Osteoblast (primary cell): ENCODE measurements at regions not wholly inside any gene's neighbourhood (a gene's known extent, or its start where the extent isn't known, plus 50 kb on each side); places are given as distances from the start of the nearest gene placed in this dataset.

Source experiments
- DNase-seq: peaks from one replicate; pipeline ENCODE4 v3.0.0; 2011; ENCODE audit warnings: low spot score, mixed read lengths; ENCODE audit not compliant: insufficient read length; ENCODE audit errors: missing footprints
- H2AFZ ChIP-seq: 2 replicates; pipeline ENCODE4 v1.6.0; 2011; ENCODE audit warnings: mild to moderate bottlenecking, low read length
- H3K27ac ChIP-seq: 2 replicates; pipeline ENCODE4 v1.5.1; 2011; ENCODE audit warnings: mild to moderate bottlenecking, low read depth, low read length, moderate library complexity
- H3K27me3 ChIP-seq: 2 replicates; pipeline ENCODE4 v1.6.0; 2012; ENCODE audit warnings: mild to moderate bottlenecking, control low read depth, inconsistent platforms, low read length, moderate library complexity; ENCODE audit not compliant: insufficient read depth
- H3K36me3 ChIP-seq: 2 replicates; pipeline ENCODE4 v1.5.1; 2011; ENCODE audit warnings: mild to moderate bottlenecking, low read length, control low read depth, moderate library complexity; ENCODE audit not compliant: insufficient read depth
- H3K4me1 ChIP-seq: 2 replicates; pipeline ENCODE4 v1.5.1; 2011; ENCODE audit warnings: mild to moderate bottlenecking, low read length, control low read depth, moderate library complexity; ENCODE audit not compliant: insufficient read depth
- H3K4me2 ChIP-seq: 2 replicates; pipeline ENCODE4 v1.6.0; 2011; ENCODE audit warnings: mild to moderate bottlenecking, low read length; ENCODE audit not compliant: insufficient read depth
- H3K4me3 ChIP-seq: fragments of 200-600 bp; sonication (generic); 3 replicates; pipeline ENCODE4 v1.5.1; 2012; ENCODE audit warnings: mild to moderate bottlenecking, low read length, inconsistent platforms; ENCODE audit not compliant: insufficient read depth
- H3K79me2 ChIP-seq: 2 replicates; pipeline ENCODE4 v1.6.0; 2012; ENCODE audit warnings: mild to moderate bottlenecking, low read length, control low read depth, inconsistent platforms; ENCODE audit not compliant: insufficient read depth
- H3K9me3 ChIP-seq: 2 replicates; pipeline ENCODE4 v1.5.1; 2011; ENCODE audit warnings: low read depth, low read length, control low read depth
- H4K20me1 ChIP-seq: 2 replicates; pipeline ENCODE4 v1.6.0; 2012; ENCODE audit warnings: mild to moderate bottlenecking, low read length, control low read depth; ENCODE audit not compliant: insufficient read depth
- TF ChIP-seq, protein P1 (sequence below): IDR thresholded peaks from 2 replicates; pipeline ENCODE4 v1.5.1; 2011; ENCODE audit warnings: mild to moderate bottlenecking, low read depth, low read length, moderate library complexity; ENCODE audit errors: extremely low read depth

GRCh38 chr2:81061016-81061415 is 756.5 kb upstream of the LRRTM1 start:
- H3K4me3 ChIP-seq: no peak overlapping the region
- no peak for DNase-seq
- H4K20me1 ChIP-seq: no peaks in the 10 kb centered on the region
- H2AFZ ChIP-seq: no peak overlapping the region
- TF ChIP-seq, protein P1, sequence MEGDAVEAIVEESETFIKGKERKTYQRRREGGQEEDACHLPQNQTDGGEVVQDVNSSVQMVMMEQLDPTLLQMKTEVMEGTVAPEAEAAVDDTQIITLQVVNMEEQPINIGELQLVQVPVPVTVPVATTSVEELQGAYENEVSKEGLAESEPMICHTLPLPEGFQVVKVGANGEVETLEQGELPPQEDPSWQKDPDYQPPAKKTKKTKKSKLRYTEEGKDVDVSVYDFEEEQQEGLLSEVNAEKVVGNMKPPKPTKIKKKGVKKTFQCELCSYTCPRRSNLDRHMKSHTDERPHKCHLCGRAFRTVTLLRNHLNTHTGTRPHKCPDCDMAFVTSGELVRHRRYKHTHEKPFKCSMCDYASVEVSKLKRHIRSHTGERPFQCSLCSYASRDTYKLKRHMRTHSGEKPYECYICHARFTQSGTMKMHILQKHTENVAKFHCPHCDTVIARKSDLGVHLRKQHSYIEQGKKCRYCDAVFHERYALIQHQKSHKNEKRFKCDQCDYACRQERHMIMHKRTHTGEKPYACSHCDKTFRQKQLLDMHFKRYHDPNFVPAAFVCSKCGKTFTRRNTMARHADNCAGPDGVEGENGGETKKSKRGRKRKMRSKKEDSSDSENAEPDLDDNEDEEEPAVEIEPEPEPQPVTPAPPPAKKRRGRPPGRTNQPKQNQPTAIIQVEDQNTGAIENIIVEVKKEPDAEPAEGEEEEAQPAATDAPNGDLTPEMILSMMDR: no peak
- peaks cover 8% of the 10 kb centered on the region for H3K9me3 ChIP-seq
- no peak overlapping the region for H3K27ac ChIP-seq
- no peak overlapping the region for H3K4me2 ChIP-seq
- H3K36me3 ChIP-seq: no peaks in the 10 kb centered on the region
- H3K4me1 ChIP-seq: no peaks in the 10 kb centered on the region
- no peaks in the 10 kb centered on the region for H3K27me3 ChIP-seq
- H3K79me2 ChIP-seq: no peaks in the 10 kb centered on the region

GRCh38 chr2:81050580-81051095 is 746.1 kb upstream of the LRRTM1 start:
- Histone ChIP-seq H3K4me1 (no peaks in the 10 kb centered on the region), H3K9me3 (peaks cover 2% of the 10 kb centered on the region), H4K20me1 (no peaks in the 10 kb centered on the region)

GRCh38 chr2:81043681-81044080 is 739.1 kb upstream of the LRRTM1 start:
- no peak overlapping the region for H3K27ac ChIP-seq
- no peaks in the 10 kb centered on the region for H4K20me1 ChIP-seq
- H3K4me2 ChIP-seq: no peak overlapping the region
- H3K4me3 ChIP-seq: no peak overlapping the region
- H3K36me3 ChIP-seq: no peaks in the 10 kb centered on the region
- no peaks in the 10 kb centered on the region for H3K4me1 ChIP-seq
- H2AFZ ChIP-seq: no peak overlapping the region
- no peak for DNase-seq
- H3K27me3 ChIP-seq: no peaks in the 10 kb centered on the region
- no peaks in the 10 kb centered on the region for H3K79me2 ChIP-seq
- H3K9me3 ChIP-seq: peaks cover 3% of the 10 kb centered on the region
- TF ChIP-seq, protein P1: no peak

More at GRCh38 chr2:81050580-81051095, 746.1 kb upstream of the LRRTM1 start:
- Histone ChIP-seq H3K4me2 (no peak overlapping the region), H3K27ac (no peak overlapping the region), H2AFZ (no peak overlapping the region), H3K27me3 (no peaks in the 10 kb centered on the region), H3K36me3 (no peaks in the 10 kb centered on the region), H3K79me2 (no peaks in the 10 kb centered on the region), H3K4me3 (no peak overlapping the region)
- TF ChIP-seq, protein P1: no peak
- DNase-seq: no peak

DNA sequence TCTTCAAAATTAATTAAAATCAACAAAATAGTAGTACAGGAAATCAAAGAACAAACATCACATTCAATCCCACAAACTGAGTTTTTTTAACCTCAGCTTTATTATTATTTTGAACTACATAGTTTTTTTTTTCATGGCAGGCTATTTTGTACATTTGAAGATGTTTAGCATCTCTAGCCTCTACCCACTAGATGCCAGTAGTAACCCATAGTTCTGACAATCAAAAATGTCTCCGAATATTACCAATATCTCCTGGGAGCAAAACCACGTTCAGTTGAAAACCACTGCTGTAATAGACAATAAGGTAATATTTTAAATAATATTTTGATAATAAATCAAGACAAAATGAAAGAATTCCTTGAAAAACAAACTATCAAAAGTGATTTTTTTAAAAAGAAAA is 702.6 kb upstream of the LRRTM1 start:
- no peak for DNase-seq
- Histone ChIP-seq H3K9me3 (peaks cover 4% of the 10 kb centered on the region), H4K20me1 (no peaks in the 10 kb centered on the region), H3K36me3 (no peaks in the 10 kb centered on the region), H3K27ac (no peak overlapping the region), H3K27me3 (no peaks in the 10 kb centered on the region), H3K79me2 (no peaks in the 10 kb centered on the region), H3K4me1 (no peaks in the 10 kb centered on the region), H2AFZ (no peak overlapping the region), H3K4me3 (no peak overlapping the region), H3K4me2 (no peak overlapping the region)
- TF ChIP-seq, protein P1: no peak
